Neural cell (in vitro differentiated cells): ENCODE measurements at regions not wholly inside any gene's neighbourhood (a gene's known extent, or its start where the extent isn't known, plus 50 kb on each side); places are given as distances from the start of the nearest gene placed in this dataset.
"Not testable (repeated sequence)": the region's sequence is repeated elsewhere in the genome, so short reads cannot be mapped to it uniquely, and the experiment has no call there.

Experiments
- H2AFZ ChIP-seq: fragments of 200-600, 300-800 bp; sonication (generic), shearing (Covaris generic); 2 replicates; pipeline ENCODE4 v1.6.0; 2014; ENCODE audit warnings: low read depth, mild to moderate bottlenecking, antibody characterized with exemption, low read length, moderate library complexity
- H3F3A ChIP-seq: fragments of 200-600 bp; shearing (Covaris generic); 2 replicates; pipeline ENCODE4 v1.6.1; 2016; ENCODE audit warnings: mild to moderate bottlenecking, moderate library complexity, mixed read lengths, antibody characterized with exemption, low read length; ENCODE audit not compliant: insufficient read depth, poor library complexity, severe bottlenecking
- H3K27ac ChIP-seq: fragments of 200-600, 300-800 bp; sonication (generic), shearing (Covaris generic); 2 replicates; pipeline ENCODE4 v1.5.1; 2014; ENCODE audit warnings: mild to moderate bottlenecking, low read length, moderate library complexity
- H3K27me3 ChIP-seq: fragments of 300-800, 200-600 bp; sonication (generic), shearing (Covaris generic); 2 replicates; pipeline ENCODE4 v1.6.0; 2014; ENCODE audit warnings: mild to moderate bottlenecking, low read depth, low read length, moderate library complexity; ENCODE audit not compliant: insufficient read depth
- H3K36me3 ChIP-seq: fragments of 300-800, 200-600 bp; sonication (generic), shearing (Covaris generic); 2 replicates; pipeline ENCODE4 v1.5.1; 2014; ENCODE audit warnings: mild to moderate bottlenecking, antibody characterized with exemption, low read length, moderate library complexity; ENCODE audit not compliant: insufficient read depth
- H3K4me2 ChIP-seq: fragments of 300-800, 200-600 bp; sonication (generic), shearing (Covaris generic); 2 replicates; pipeline ENCODE4 v1.6.0; 2014; ENCODE audit warnings: mild to moderate bottlenecking, low read length
- H3K4me3 ChIP-seq: fragments of 300-800, 200-600 bp; sonication (generic), shearing (Covaris generic); 2 replicates; pipeline ENCODE4 v1.5.1; 2014; ENCODE audit warnings: mild to moderate bottlenecking, low read length, moderate library complexity
- H3K79me2 ChIP-seq: fragments of 200-600 bp; shearing (Covaris generic); replicated peaks from 2 replicates; pipeline ENCODE4 v1.6.0; 2014; ENCODE audit warnings: mild to moderate bottlenecking, low read length, moderate library complexity; ENCODE audit not compliant: insufficient read depth
- H3K9ac ChIP-seq: fragments of 300-800, 200-600 bp; sonication (generic), shearing (Covaris generic); 2 replicates; pipeline ENCODE4 v1.6.1; 2016; ENCODE audit warnings: mild to moderate bottlenecking, low read length, mixed read lengths
- H3K9me2 ChIP-seq: fragments of 200-600 bp; shearing (Covaris generic); 2 replicates; pipeline ENCODE4 v1.6.1; 2016; ENCODE audit warnings: mild to moderate bottlenecking, low read length, mixed read lengths; ENCODE audit not compliant: insufficient read depth
- H3K9me3 ChIP-seq: fragments of 200-600, 300-800 bp; sonication (generic), shearing (Covaris generic); 2 replicates; pipeline ENCODE4 v1.6.1; 2016; ENCODE audit warnings: mild to moderate bottlenecking, mixed run types, low read length, moderate library complexity, mixed read lengths
- H4K20me1 ChIP-seq: fragments of 200-600 bp; shearing (Covaris generic); 2 replicates; pipeline ENCODE4 v1.6.1; 2016; ENCODE audit warnings: mild to moderate bottlenecking, mixed run types; ENCODE audit not compliant: insufficient read depth
- EP300 ChIP-seq: fragments of 450-650 bp; conservative IDR thresholded peaks from 2 replicates; pipeline ENCODE4 v1.6.1; 2014; ENCODE audit warnings: antibody characterized with exemption, mild to moderate bottlenecking, moderate library complexity; ENCODE audit not compliant: poor library complexity, severe bottlenecking
- EZH2 ChIP-seq: fragments of 200-600, 300-800 bp; shearing (Covaris generic), sonication (generic); IDR thresholded peaks from 2 replicates; pipeline ENCODE4 v1.6.1; 2014; ENCODE audit warnings: antibody characterized with exemption, low read length, borderline replicate concordance, mild to moderate bottlenecking; ENCODE audit not compliant: insufficient read depth, poor library complexity, severe bottlenecking
- MXI1 ChIP-seq: fragments of 450-650 bp; conservative IDR thresholded peaks from 2 replicates; pipeline ENCODE4 v1.6.1; 2014; ENCODE audit warnings: antibody characterized with exemption, mild to moderate bottlenecking; ENCODE audit not compliant: poor library complexity, severe bottlenecking
- POLR2AphosphoS5 ChIP-seq: IDR thresholded peaks from 2 replicates; pipeline ENCODE4 v1.6.1; 2012
- RAD21 ChIP-seq: fragments of 450-650 bp; conservative IDR thresholded peaks from 2 replicates; pipeline ENCODE4 v1.6.1; 2014; ENCODE audit warnings: antibody characterized with exemption, mild to moderate bottlenecking, moderate library complexity
- SMC3 ChIP-seq: fragments of 450-650 bp; conservative IDR thresholded peaks from 2 replicates; pipeline ENCODE4 v1.6.1; 2014; ENCODE audit warnings: antibody characterized with exemption, mild to moderate bottlenecking, moderate library complexity; ENCODE audit not compliant: poor library complexity
- TAF1 ChIP-seq: IDR thresholded peaks from 2 replicates; pipeline ENCODE4 v1.6.1; 2012; ENCODE audit warnings: low read depth
- TF ChIP-seq, protein P1 (sequence below): fragments of 450-650 bp; IDR thresholded peaks from 2 replicates; pipeline ENCODE4 v1.5.1; 2014; ENCODE audit warnings: antibody characterized with exemption, mild to moderate bottlenecking, moderate library complexity; ENCODE audit not compliant: poor library complexity, severe bottlenecking
- TF ChIP-seq, protein P2 (sequence below): IDR thresholded peaks from 2 replicates; pipeline ENCODE4 v1.6.1; 2012; ENCODE audit warnings: borderline replicate concordance

DNA sequence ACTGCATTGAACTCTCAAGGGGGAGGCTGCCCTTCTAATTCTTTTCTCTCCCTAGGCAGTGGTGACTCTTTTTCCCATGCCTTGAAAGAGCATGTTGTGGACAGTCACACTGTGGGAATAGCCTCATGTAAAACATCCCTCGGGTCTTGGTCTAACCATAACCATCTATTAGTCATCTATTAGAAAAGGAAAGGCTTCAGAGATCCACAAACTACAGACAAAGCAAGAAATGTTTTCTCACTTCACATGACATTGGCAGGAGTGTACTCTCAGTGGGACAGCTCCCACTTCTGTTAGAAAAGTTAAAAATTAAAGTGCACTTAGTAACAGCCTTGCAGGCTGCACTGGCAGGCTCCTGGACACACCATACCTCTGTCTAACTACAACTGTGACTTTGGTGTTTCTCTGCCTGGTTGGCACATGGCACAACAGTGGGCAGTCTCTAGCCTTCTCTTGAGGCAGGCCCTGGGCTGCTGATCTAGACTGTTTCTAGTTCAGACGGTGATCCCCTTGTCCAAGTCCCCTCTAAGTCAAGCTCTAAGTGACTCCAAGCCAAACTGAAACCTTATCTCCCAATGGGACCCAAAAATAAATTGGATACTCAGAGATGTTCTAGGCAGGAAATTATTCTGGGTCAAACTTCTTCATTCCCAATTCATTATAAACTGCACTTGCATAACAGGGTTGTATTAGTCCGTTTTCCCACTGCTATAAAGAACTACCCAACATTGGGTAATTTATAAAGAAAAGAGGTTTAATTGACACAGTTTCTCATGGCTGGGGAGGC, 57.9 kb upstream of the ITGB1 start:
- no peak overlapping the region for H2AFZ ChIP-seq
- no peak overlapping the region for H3K4me2 ChIP-seq

DNA sequence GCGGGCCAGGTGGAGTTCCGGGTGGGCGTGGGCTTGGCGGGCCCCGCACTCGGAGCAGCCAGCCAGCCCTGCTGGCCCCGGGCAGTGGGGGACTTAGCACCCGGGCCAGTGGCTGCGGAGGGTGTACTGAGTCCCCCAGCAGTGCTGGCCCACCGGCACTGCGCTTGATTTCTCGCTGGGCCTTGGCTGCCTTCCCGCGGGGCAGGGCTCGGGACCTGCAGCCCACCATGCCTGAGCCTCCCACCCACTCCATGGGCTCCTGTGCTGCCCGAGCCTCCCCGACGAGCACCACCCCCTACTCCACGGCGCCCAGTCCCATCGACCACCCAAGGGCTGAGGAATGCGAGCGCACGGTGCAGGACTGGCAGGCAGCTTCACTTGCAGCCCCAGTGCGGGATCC, 55.3 kb upstream of the ITGB1 start:
- not testable (repeated sequence) for H2AFZ ChIP-seq, H3K9me3 ChIP-seq, H4K20me1 ChIP-seq, H3K4me2 ChIP-seq, H3K79me2 ChIP-seq, H3K27me3 ChIP-seq, H3K36me3 ChIP-seq, H3K4me3 ChIP-seq, H3K27ac ChIP-seq, H3F3A ChIP-seq, H3K9ac ChIP-seq, H3K9me2 ChIP-seq

More for the DNA sequence above, 57.9 kb upstream of the ITGB1 start:
- H3K79me2 ChIP-seq, result no peaks in the 10 kb centered on the region
- no peak overlapping the region for H3K4me3 ChIP-seq
- no peak overlapping the region for H3K9ac ChIP-seq
- no peaks in the 10 kb centered on the region for H3K36me3 ChIP-seq
- TF ChIP-seq, protein P1, sequence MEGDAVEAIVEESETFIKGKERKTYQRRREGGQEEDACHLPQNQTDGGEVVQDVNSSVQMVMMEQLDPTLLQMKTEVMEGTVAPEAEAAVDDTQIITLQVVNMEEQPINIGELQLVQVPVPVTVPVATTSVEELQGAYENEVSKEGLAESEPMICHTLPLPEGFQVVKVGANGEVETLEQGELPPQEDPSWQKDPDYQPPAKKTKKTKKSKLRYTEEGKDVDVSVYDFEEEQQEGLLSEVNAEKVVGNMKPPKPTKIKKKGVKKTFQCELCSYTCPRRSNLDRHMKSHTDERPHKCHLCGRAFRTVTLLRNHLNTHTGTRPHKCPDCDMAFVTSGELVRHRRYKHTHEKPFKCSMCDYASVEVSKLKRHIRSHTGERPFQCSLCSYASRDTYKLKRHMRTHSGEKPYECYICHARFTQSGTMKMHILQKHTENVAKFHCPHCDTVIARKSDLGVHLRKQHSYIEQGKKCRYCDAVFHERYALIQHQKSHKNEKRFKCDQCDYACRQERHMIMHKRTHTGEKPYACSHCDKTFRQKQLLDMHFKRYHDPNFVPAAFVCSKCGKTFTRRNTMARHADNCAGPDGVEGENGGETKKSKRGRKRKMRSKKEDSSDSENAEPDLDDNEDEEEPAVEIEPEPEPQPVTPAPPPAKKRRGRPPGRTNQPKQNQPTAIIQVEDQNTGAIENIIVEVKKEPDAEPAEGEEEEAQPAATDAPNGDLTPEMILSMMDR, result no peak
- TF ChIP-seq TAF1, result no peak
- TF ChIP-seq MXI1, result no peak
- no peak for TF ChIP-seq SMC3
- no peak for TF ChIP-seq EP300
- TF ChIP-seq RAD21, result no peak
- TF ChIP-seq, protein P2, sequence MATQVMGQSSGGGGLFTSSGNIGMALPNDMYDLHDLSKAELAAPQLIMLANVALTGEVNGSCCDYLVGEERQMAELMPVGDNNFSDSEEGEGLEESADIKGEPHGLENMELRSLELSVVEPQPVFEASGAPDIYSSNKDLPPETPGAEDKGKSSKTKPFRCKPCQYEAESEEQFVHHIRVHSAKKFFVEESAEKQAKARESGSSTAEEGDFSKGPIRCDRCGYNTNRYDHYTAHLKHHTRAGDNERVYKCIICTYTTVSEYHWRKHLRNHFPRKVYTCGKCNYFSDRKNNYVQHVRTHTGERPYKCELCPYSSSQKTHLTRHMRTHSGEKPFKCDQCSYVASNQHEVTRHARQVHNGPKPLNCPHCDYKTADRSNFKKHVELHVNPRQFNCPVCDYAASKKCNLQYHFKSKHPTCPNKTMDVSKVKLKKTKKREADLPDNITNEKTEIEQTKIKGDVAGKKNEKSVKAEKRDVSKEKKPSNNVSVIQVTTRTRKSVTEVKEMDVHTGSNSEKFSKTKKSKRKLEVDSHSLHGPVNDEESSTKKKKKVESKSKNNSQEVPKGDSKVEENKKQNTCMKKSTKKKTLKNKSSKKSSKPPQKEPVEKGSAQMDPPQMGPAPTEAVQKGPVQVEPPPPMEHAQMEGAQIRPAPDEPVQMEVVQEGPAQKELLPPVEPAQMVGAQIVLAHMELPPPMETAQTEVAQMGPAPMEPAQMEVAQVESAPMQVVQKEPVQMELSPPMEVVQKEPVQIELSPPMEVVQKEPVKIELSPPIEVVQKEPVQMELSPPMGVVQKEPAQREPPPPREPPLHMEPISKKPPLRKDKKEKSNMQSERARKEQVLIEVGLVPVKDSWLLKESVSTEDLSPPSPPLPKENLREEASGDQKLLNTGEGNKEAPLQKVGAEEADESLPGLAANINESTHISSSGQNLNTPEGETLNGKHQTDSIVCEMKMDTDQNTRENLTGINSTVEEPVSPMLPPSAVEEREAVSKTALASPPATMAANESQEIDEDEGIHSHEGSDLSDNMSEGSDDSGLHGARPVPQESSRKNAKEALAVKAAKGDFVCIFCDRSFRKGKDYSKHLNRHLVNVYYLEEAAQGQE, result no peak
- no peak for TF ChIP-seq POLR2AphosphoS5
- no peak overlapping the region for H3K27ac ChIP-seq
- H3K9me3 ChIP-seq, result no peaks in the 10 kb centered on the region
- no peaks in the 10 kb centered on the region for H3K27me3 ChIP-seq
- H3F3A ChIP-seq, result no peaks in the 10 kb centered on the region
- no peaks in the 10 kb centered on the region for H4K20me1 ChIP-seq
- H3K9me2 ChIP-seq, result no peaks in the 10 kb centered on the region

DNA sequence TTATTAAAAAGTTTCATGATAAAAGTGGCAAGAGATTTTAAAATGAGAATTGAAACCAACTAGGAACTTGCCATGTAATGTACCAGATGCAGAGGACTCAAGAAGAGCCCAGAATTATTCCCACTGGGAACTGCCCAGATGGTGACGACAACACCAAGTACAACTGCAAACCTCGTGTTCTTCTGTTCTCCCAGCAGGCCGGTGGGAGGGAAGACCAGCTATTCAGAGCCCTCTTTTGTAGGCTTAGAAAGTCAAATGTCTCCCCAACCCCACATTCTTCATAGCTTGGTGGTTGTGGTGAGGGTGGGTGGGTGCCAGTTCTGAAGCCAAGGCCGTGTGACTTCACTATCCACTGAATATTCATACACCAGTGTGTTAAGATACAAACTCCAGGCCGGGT, 54.3 kb upstream of the ITGB1 start:
- Histone ChIP-seq H3K4me2 (no peak overlapping the region), H3K27ac (no peak overlapping the region), H3K9me3 (no peaks in the 10 kb centered on the region), H3F3A (no peaks in the 10 kb centered on the region), H3K27me3 (no peaks in the 10 kb centered on the region), H3K9ac (no peak overlapping the region), H3K4me3 (no peak overlapping the region), H3K9me2 (no peaks in the 10 kb centered on the region), H3K36me3 (no peaks in the 10 kb centered on the region), H2AFZ (no peak overlapping the region), H3K79me2 (no peaks in the 10 kb centered on the region), H4K20me1 (no peaks in the 10 kb centered on the region)
- TF ChIP-seq SMC3 (no peak), RAD21 (no peak), POLR2AphosphoS5 (no peak), EZH2 (no peak), TAF1 (no peak), EP300 (no peak), MXI1 (no peak)
- TF ChIP-seq, protein P2, result no peak
- TF ChIP-seq, protein P1, result no peak
